ENCODE measurements at regions not wholly inside any gene's neighbourhood (a gene's known extent, or its start where the extent isn't known, plus 50 kb on each side); places are given as distances from the start of the nearest gene placed in this dataset.
"Not testable (repeated sequence)": the region's sequence is repeated elsewhere in the genome, so short reads cannot be mapped to it uniquely, and the experiment has no call there.

DNA sequence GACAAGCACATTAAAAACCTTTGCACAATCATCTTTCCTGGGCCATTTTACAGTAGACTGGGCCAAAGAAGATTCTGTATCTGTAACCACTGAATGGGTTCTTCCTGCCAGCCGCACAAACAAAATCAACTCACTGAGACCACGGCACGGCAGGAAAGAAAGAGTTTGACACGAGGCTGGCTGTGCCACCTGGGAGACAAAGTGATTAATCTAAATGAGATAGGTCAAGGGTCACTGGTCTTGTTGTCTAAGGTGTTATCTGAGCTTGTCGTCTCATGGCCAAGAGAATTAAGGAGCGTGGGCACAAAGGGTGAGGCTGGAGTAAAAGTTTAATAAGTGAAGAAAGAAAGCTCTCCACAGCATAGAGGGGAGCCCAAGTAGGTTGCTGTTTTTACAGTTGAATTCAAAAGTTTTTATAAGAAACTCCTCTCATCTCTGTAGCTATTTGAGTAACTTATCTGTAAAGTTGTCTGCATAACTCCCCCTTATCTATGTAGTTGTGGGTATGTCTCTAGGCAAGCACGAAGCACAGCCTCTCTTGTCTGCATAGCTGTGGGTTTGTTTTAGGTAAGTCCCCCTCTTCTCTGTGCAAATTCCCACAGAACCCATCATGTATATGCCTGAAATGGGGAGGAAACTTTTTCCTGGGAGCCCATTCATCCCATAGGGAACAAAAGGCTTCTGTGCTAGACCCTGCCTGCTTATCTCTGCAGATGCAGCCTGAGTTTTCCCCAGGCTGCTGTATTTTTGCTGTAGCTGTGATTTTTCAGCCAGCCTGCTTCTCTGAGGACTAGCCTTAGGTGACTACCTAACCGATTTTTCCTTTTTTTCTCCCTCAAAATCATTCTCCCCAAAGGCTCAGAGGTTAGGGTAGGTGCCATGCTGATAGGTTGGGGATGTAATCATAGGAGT lies 1314.6 kb upstream of the TMEM132C start:
- DNase-seq: no peak

DNA sequence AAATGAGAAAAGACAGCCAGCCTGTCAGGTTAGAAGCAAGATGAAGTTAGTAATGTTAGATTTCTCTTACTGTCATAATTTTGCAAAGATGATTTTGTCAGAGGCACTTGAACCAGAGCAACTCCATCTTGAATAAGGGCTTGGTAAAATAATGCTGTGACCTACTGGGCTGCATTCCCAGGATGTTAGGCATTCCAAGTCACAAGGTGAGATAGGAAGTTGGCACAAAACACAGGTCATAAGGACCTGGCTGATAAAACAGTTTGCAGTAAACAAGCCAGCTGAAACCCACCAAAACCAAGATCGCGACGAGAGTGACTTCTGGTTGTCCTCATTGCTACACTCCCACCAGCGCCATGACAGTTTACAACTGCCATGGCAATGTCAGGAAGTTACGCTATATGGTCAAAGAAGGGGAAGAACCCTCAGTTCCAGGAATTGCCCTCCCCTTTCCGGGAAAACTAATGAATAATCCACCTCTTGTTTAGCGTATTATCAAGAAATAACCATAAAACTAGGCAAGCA lies 1313.5 kb upstream of the TMEM132C start:
- no peak for DNase-seq

DNA sequence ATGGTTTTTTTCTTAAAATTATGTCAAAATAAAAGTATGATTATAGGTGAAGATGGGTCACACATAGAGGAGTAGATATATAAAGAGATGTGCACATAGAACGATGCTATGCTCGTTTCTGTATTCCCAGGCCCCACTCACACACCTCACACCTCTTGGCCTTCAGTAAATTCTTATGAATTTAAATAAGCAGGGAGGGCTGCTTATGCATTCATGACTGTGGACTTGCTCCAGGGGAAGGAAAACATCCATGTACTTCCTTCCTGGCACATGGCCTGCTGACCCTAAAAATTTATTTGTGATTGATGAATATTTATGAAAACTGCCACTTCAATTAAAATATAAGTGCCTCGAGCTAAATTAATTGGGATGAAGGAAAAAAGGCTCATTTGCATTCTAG lies 1306.7 kb upstream of the TMEM132C start:
- DNase-seq: no peak

DNA sequence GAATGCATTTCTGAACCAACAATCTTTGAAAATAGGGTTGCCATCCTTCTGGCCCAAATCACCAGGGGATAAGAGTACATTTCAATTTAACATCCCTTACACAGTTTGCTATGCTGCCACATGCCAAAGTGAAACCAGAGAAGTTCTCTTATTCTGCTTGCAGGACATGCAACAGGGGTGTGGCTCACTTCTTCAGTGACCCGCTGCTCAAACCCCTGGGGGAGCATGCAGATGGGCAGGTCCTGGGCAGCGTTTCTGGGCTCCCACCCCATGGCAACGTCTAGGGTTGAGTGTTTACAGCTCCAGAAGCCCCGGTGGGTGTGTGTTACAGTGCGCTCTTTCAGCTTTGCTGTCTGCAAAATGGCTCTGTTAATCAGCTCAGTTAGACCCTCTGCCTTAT lies 1306.3 kb upstream of the TMEM132C start:
- no peak for DNase-seq

DNA sequence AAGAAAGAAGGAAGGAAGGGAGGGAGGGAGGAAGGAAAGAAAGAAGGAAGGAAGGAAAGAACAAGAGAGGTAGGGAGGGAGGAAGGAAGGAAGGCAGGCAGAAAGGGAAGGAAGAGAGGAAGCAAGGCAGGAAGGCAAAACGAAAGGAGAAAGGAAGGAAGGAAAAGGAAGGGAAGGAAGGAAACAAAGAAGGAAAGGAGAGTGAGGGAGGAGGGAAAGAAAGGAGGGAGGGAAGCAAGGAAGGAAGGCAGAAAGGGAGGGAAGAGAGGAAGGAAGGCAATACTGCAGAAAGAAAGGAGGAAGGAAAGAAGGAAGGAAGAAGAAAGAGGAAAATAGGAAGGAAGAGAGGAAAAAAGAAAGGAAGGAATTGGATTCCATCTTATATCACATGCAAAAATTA lies 1303.1 kb upstream of the TMEM132C start:
- DNase-seq: no peak

DNA sequence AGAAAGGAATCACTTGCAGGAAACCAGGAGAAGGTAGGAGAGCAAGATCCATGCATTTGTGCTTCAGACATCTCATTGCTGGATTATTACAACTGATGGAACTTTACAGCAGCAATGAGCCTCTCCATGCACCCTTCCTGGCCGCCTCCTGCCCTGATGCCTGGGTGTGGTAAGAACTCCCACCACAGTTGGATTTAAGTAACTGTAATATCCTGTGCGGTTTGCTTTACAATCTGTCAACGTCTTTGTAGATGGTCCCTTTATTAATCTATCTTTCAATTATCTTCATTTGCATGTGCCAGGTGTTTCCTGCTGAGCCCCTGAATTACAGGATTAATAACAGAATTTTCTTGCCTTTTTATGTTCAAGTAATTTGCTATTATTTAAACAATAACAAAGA lies 1300.5 kb upstream of the TMEM132C start:
- DNase-seq: no peak

DNA sequence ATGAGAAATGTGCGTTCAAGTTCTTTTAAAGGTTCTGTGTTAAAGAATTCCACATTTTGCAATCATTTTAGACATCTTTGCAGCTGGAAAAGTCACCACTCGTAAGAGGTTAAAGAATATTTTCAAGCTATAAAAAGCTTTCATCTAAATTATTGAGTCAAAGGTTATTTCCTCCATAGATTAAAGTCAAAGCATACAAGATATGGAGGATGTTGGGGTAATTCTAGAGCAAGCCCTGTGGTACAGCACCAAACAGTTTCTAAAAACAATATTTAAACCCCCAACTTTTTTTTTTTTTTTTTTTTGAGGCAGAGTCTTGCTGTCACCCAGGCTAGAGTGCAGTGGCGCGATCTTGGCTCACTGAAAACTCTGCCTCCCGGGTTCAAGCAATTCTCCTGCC lies 1299.8 kb upstream of the TMEM132C start:
- no peak for DNase-seq

GRCh38 chr12:126974779-126975178 lies 1292.2 kb upstream of the TMEM132C start:
- no peak for DNase-seq

- no peak for DNase-seq
These were observed 1290.4 kb upstream of the TMEM132C start for GRCh38 chr12:126976579-126976978.

GRCh38 chr12:126979564-126979963 lies 1287.4 kb upstream of the TMEM132C start:
- not testable (repeated sequence) for DNase-seq

DNA sequence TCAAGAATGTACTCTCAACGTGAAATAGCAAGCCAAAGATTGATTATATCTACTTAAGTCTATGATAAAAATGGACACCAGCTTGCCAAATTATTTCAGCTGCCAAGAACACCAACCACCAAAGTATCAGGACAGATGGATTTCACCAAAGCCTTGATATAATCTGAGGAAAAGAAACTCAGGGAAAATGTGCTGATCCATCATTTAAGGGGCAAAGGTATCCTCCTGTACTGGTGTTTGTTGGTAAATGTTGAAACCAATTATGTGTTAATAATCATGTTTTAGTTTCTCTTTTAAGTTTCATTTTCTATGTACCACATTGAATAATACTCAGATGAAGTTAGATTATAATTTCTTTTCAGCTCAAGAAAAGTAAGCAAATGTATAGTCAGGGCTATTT lies 1284.3 kb upstream of the TMEM132C start:
- no peak for DNase-seq

GRCh38 chr12:126983735-126984134 lies 1283.2 kb upstream of the TMEM132C start:
- not testable (repeated sequence) for DNase-seq

- not testable (repeated sequence) for DNase-seq
These were observed 1281.3 kb upstream of the TMEM132C start for GRCh38 chr12:126985663-126986062.

GRCh38 chr12:126989532-126989931 lies 1277.4 kb upstream of the TMEM132C start:
- DNase-seq: no peak

DNA sequence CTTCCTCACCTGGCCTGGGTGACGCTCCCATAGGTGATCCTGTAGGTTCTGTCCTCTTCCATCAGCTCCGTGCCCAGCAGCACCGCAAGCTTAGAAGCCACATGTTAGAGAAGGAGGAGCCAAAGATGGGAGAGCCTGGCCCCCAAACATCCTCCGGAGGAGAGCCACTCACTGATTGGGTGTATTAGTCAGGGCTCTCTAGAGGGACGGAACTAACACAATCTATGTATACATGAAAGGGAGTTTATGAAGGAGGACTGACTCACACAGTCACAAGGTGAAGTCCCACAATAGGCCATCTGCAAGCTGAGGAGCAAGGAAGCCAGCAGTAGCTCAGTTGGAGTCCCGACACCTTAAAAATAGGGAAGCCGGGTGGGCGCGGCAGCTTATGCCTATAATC lies 1273.1 kb upstream of the TMEM132C start:
- no peak for DNase-seq

DNA sequence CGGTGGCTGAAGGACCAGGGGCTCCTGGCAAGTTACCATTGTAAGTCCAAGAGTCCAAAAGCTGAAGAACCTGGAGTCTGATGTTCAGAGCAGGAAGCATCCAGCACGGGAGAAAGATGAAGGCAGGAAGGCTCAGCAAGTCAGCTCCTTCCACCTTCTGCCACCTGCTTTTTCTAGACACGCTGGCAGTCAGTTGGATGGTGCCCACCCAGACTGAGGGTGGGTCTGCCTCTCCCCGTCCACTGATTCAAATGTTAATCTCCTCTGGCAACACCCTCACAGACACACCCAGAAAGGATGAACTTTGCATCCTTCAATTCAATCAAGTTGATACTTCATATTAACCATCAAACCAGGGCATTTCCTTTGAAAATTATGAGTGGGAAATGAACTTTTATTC lies 1272.4 kb upstream of the TMEM132C start:
- no peak for DNase-seq

- no peak for DNase-seq
These were observed 1268.9 kb upstream of the TMEM132C start for GRCh38 chr12:126998031-126998430.

- peak; percentile 4 for DNase-seq
These were observed 1268.2 kb upstream of the TMEM132C start for GRCh38 chr12:126998747-126999285.

DNA sequence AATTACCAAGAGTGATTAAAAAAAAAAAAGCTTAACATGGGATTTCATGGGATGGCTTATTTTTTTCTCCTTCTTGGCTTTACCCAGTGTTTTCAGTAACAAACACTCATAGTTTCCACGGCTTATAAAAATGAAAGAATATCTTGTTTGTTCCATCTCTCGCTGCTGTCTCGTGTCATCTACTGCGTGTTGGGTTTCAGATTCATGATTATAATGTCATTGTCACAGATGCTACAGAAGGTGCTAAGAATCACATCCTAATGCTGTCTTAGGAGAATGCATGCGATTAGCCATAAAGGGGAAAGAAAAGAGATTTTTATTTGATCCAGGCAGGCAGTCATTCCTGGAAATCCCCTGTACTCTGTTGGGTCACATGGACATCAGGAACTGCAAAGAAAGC lies 1267.6 kb upstream of the TMEM132C start:
- no peak for DNase-seq

GRCh38 chr12:127005406-127005805 lies 1261.6 kb upstream of the TMEM132C start:
- no peak for DNase-seq

DNA sequence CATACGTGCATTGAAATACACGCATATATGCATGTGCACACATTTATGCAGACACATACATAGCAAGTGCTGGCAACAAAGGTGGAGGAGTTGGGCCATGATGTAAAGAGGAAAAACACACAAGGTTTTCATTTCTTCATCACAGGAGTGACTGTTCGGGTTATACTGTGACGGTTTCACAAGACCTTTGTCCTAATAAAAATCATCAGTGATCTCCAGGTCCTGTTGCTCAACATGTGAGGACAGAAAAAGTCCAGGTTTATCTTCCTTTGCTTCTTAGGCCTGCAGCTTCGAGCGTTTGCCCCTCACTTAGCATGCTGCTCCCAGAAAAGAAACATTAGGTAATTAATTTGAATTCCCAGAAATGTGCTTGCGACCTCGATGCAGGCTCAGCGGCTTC lies 1260.0 kb upstream of the TMEM132C start:
- no peak for DNase-seq

DNA sequence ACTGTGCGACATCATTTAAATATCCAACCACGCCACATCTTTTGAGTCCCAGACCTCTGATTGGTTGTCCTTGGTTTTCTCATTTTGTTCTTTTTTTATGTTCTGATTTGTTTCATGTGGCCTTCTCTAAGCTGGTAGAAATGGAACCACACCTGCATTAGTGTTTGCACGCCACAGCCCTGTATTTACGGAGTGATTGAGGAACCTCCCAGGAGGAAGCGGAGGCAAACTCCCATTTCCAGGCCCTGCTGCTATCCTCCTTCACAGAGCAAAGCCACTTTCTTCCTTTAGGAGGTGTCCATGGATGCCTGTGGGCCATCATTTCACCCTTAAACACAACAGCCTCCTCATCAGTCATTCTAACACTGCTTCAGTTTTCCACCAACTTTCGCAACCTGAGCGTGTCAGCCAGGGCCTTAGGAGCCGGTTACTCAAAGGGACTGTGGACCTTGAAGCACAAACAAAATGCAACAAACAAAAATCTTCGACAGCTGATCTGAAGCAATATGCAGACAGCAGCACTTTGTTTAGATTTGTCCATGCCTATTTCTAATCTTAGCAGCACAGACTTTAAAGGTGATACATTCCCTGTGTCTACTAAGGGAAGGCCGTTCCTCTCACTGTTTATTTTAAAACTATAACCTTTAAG lies 1258.1 kb upstream of the TMEM132C start:
- no peak for DNase-seq

DNA sequence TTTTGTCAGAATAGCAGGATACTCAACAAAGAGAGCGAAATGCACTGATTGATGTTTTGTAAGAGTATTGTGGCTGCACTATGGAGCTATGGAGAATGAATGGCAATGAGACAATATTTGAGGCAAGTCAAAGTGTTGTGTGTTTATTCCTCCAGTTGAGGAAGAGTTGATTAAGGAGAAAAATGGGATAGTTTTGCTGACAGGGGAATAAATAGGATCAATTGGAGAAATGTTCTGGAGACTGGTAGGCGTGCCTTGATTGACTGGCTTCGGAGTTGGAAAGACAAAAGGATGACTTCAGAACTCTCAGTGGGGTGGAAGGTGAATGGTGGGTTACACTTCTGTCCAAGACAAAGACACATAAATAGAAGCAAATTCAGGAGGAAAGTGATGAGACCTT lies 1254.9 kb upstream of the TMEM132C start:
- DNase-seq: no peak

- no peak for DNase-seq
These were observed 1253.8 kb upstream of the TMEM132C start for GRCh38 chr12:127013197-127013596.
